ENCODE measurements at regions not wholly inside any gene's neighbourhood (a gene's known extent, or its start where the extent isn't known, plus 50 kb on each side); places are given as distances from the start of the nearest gene placed in this dataset.

DNA sequence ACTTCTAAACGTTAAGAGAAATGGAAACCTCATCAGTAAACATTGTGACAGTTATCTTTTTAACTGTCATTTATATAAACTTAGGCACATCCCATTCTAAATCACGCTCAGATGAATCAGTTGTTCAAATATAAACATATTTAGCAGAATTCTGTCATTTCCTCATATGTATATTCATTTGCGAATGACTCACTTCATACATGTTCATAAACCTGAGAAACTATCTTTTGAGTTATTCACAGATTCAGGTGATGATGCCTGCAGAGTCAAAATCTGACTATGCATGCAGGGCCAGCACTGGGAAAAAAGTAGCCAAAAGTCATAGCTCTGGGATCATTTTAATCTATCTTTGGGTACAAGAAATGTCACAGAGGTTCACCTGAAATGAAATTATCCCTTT, 153.8 kb upstream of the PKN2 start:
- no peaks in the 10 kb centered on the region for H3K27me3 ChIP-seq (ENCODE audit: insufficient read depth in 3 of 3, low read length in 2 of 3)
- intact Hi-C loops (cut with DNase I) = no loop called here
- no peaks in the 10 kb centered on the region for H3K9me3 ChIP-seq
- no peaks in the 10 kb centered on the region for H3K36me3 ChIP-seq (ENCODE audit: insufficient read depth in 1 of 2, low read depth in 1 of 2)
- ATAC-seq (no peak), DNase-seq (no peak)
- WGBS, 3 donors = 83 to 84% (median 83%) methylated on average over 3 of the region's 3 CpGs
- H3K4me1 ChIP-seq = no peaks in the 10 kb centered on the region
- H3K4me3 ChIP-seq = no peak overlapping the region
- TF ChIP-seq, protein P1, sequence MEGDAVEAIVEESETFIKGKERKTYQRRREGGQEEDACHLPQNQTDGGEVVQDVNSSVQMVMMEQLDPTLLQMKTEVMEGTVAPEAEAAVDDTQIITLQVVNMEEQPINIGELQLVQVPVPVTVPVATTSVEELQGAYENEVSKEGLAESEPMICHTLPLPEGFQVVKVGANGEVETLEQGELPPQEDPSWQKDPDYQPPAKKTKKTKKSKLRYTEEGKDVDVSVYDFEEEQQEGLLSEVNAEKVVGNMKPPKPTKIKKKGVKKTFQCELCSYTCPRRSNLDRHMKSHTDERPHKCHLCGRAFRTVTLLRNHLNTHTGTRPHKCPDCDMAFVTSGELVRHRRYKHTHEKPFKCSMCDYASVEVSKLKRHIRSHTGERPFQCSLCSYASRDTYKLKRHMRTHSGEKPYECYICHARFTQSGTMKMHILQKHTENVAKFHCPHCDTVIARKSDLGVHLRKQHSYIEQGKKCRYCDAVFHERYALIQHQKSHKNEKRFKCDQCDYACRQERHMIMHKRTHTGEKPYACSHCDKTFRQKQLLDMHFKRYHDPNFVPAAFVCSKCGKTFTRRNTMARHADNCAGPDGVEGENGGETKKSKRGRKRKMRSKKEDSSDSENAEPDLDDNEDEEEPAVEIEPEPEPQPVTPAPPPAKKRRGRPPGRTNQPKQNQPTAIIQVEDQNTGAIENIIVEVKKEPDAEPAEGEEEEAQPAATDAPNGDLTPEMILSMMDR (IDR thresholded peaks at IDR 0.05) = no peak
- no peak overlapping the region for H3K27ac ChIP-seq

DNA sequence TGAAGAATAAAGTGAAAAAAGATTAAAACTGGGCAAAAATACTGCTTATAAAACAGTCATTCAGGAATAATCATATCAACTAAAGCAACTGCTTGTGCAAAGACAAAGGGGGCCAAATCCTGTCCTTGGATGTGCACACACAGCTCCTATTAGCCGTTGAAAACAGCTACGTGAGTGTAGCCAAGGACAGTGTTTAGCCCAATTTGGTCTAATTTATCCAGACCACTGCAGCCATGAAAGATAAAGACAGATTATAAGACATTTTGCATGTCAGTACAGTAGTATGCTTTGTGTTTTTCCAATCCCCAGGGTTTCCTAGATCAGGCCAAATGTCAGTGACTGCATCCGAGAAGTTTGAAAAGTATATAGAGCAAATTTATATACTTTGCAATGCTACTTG, 146.3 kb upstream of the PKN2 start:
- Histone ChIP-seq H3K27me3 (ENCODE audit: insufficient read depth in 3 of 3, low read length in 2 of 3) (no peaks in the 10 kb centered on the region), H3K4me3 (no peak overlapping the region), H3K27ac (no peak overlapping the region), H3K36me3 (ENCODE audit: insufficient read depth in 1 of 2, low read depth in 1 of 2) (no peaks in the 10 kb centered on the region), H3K4me1 (no peaks in the 10 kb centered on the region), H3K9me3 (no peaks in the 10 kb centered on the region)
- intact Hi-C loops (cut with DNase I) = no loop called here
- TF ChIP-seq, protein P1 (IDR thresholded peaks at IDR 0.05) = no peak
- ATAC-seq (no peak), DNase-seq (no peak)
- WGBS, 3 donors = 30 to 52% (median 41%) methylated on average over 3 of the region's 3 CpGs

GRCh38 chr1:88538222-88538899, 145.7 kb upstream of the PKN2 start:
- intact Hi-C loops (cut with DNase I) = no loop called here
- Histone ChIP-seq H3K27ac (no peak overlapping the region), H3K36me3 (ENCODE audit: insufficient read depth in 1 of 2, low read depth in 1 of 2) (no peaks in the 10 kb centered on the region), H3K4me1 (no peaks in the 10 kb centered on the region), H3K9me3 (no peaks in the 10 kb centered on the region), H3K27me3 (ENCODE audit: insufficient read depth in 3 of 3, low read length in 2 of 3) (no peaks in the 10 kb centered on the region), H3K4me3 (no peak overlapping the region)
- ATAC-seq (no peak), DNase-seq (no peak)
- TF ChIP-seq, protein P1 (IDR thresholded peaks at IDR 0.05) = no peak
- 55 to 60% (median 58%) methylated on average over 2 of the region's 2 CpGs for WGBS, 3 donors

DNA sequence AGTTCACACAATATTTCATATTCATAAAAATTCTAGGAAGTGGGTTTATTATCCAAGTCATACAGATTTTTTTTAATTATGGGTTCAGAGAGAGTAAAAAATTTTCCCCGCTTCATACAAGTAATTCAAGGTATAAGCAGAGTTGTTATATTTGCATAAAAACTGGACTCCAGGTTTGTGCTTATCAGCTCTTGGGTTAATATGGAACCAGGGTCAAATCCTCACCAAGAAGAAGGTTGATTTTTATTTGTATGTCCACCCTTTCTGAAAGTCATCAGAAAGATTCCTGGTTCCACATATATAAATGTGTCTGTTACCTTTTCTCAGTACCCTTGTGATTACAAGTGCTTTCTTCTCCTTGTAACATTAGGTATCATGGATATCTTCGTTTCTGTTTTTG, 143.8 kb upstream of the PKN2 start:
- Histone ChIP-seq H3K27me3 (ENCODE audit: insufficient read depth in 3 of 3, low read length in 2 of 3) (no peaks in the 10 kb centered on the region), H3K36me3 (ENCODE audit: insufficient read depth in 1 of 2, low read depth in 1 of 2) (no peaks in the 10 kb centered on the region), H3K4me1 (no peaks in the 10 kb centered on the region), H3K27ac (no peak overlapping the region), H3K9me3 (no peaks in the 10 kb centered on the region), H3K4me3 (no peak overlapping the region)
- no peak for DNase-seq
- intact Hi-C loops (cut with DNase I) = no loop called here
- no peak for ATAC-seq
- TF ChIP-seq, protein P1 (IDR thresholded peaks at IDR 0.05) = no peak
- WGBS, 3 donors = 85 to 91% (median 85%) methylated on average over 2 of the region's 2 CpGs

DNA sequence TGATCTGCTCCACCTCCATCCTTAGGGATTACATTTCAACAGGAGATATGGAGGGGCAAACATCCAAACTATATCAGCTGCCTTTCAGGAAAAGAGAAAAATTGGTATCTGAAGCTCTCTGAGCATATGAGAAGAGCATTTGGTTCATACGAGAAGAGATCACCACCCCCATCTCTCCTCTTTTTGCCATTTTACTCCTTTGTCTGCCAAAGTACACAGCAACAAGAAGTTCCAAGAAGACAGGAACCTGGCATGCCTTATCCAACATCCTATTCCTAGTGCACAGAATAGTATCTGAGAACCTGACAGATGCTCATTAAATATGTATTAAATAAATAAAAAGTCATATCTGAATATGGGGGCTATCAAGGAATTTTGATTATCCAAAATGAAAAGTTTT, 142.5 kb upstream of the PKN2 start:
- no peaks in the 10 kb centered on the region for H3K27me3 ChIP-seq (ENCODE audit: insufficient read depth in 3 of 3, low read length in 2 of 3)
- intact Hi-C loops (cut with DNase I) = no loop called here
- 60 to 68% (median 65%) methylated on average over 1 of the region's 1 CpG for WGBS, 3 donors
- H3K4me3 ChIP-seq = no peak overlapping the region
- H3K9me3 ChIP-seq = no peaks in the 10 kb centered on the region
- no peaks in the 10 kb centered on the region for H3K4me1 ChIP-seq
- H3K36me3 ChIP-seq (ENCODE audit: insufficient read depth in 1 of 2, low read depth in 1 of 2) = no peaks in the 10 kb centered on the region
- TF ChIP-seq, protein P1 (IDR thresholded peaks at IDR 0.05) = no peak
- no peak for ATAC-seq
- DNase-seq = no peak
- H3K27ac ChIP-seq = no peak overlapping the region
